ENCODE measurements at regions not wholly inside any gene's neighbourhood (a gene's known extent, or its start where the extent isn't known, plus 50 kb on each side); places are given as distances from the start of the nearest gene placed in this dataset.

- Histone ChIP-seq H3K27ac (ENCODE audit: extremely low read depth, low read depth, low read length) (no peak overlapping the region), H3K4me3 (ENCODE audit: low read depth, low read length) (no peak overlapping the region), H3K4me1 (ENCODE audit: control insufficient read depth, insufficient read depth, low read length) (no peaks in the 10 kb centered on the region), H3K9me3 (ENCODE audit: control insufficient read depth, insufficient read depth, low read depth, low read length) (no peaks in the 10 kb centered on the region), H3K36me3 (ENCODE audit: control insufficient read depth in 2 of 2, insufficient read depth in 1 of 2, low read length in 2 of 2) (no peaks in the 10 kb centered on the region)
- TF ChIP-seq ZNF449 (tag by site-specific recombination; IDR thresholded peaks at IDR 0.05), result no peak
- TF ChIP-seq ZNF621 (tag by site-specific recombination; IDR thresholded peaks at IDR 0.05), result no peak
- no peak for TF ChIP-seq ZBTB1 (tag by site-specific recombination; IDR thresholded peaks at IDR 0.05)
- no peak for TF ChIP-seq ZNF121 (tag by site-specific recombination; IDR thresholded peaks at IDR 0.05)
- no peak for TF ChIP-seq BCL11A (tag by site-specific recombination; IDR thresholded peaks at IDR 0.05; ENCODE audit: low read depth)
- no peak for TF ChIP-seq ZNF239 (tag by site-specific recombination; IDR thresholded peaks at IDR 0.05)
- no peak for TF ChIP-seq ELK4 (IDR thresholded peaks at IDR 0.05; ENCODE audit: borderline replicate concordance, low read depth, low read length)
- no peak for TF ChIP-seq ZBTB17 (tag by site-specific recombination; IDR thresholded peaks at IDR 0.05)
- no peak for TF ChIP-seq ZNF791 (tag by site-specific recombination; IDR thresholded peaks at IDR 0.05)
- TF ChIP-seq CTCF (tag by site-specific recombination; IDR thresholded peaks at IDR 0.05), result no peak
- TF ChIP-seq ZNF292 (tag by site-specific recombination; IDR thresholded peaks at IDR 0.05; ENCODE audit: borderline replicate concordance, low read depth), result no peak
- no peak for TF ChIP-seq ZNF350 (tag by site-specific recombination; IDR thresholded peaks at IDR 0.05)
- CTCF ChIA-PET, result no interaction called here
- POLR2A ChIA-PET, result no interaction called here
These were observed 107.8 kb upstream of the LRATD1 start for GRCh38 chr2:14524803-14525080.

GRCh38 chr2:14530506-14530905, 102.0 kb upstream of the LRATD1 start:
- no peak overlapping the region for H3K27ac ChIP-seq (ENCODE audit: extremely low read depth, low read depth, low read length)
- H3K4me1 ChIP-seq (ENCODE audit: control insufficient read depth, insufficient read depth, low read length), result no peaks in the 10 kb centered on the region
- POLR2A ChIA-PET, result no interaction called here
- no peak overlapping the region for H3K4me3 ChIP-seq (ENCODE audit: low read depth, low read length)
- no peaks in the 10 kb centered on the region for H3K36me3 ChIP-seq (ENCODE audit: control insufficient read depth in 2 of 2, insufficient read depth in 1 of 2, low read length in 2 of 2)
- CTCF ChIA-PET, result no interaction called here
- H3K9me3 ChIP-seq (ENCODE audit: control insufficient read depth, insufficient read depth, low read depth, low read length), result no peaks in the 10 kb centered on the region
- TF ChIP-seq ZNF830 (tag by site-specific recombination; IDR thresholded peaks at IDR 0.05; ENCODE audit: low read depth) (no peak), ZNF26 (tag by site-specific recombination; IDR thresholded peaks at IDR 0.05) (no peak), SP7 (tag by site-specific recombination; IDR thresholded peaks at IDR 0.05) (no peak), ZBTB49 (tag by site-specific recombination; IDR thresholded peaks at IDR 0.05; ENCODE audit: low read depth) (no peak), ZNF174 (tag by site-specific recombination; IDR thresholded peaks at IDR 0.05) (no peak), ZSCAN30 (tag by site-specific recombination; IDR thresholded peaks at IDR 0.05) (no peak), ZNF48 (tag by site-specific recombination; IDR thresholded peaks at IDR 0.05) (no peak), ZNF777 (tag by site-specific recombination; IDR thresholded peaks at IDR 0.05; ENCODE audit: borderline replicate concordance) (no peak), ZNF544 (tag by site-specific recombination; IDR thresholded peaks at IDR 0.05) (no peak), ZNF311 (tag by site-specific recombination; IDR thresholded peaks at IDR 0.05; ENCODE audit: borderline replicate concordance) (no peak), ZNF792 (tag by site-specific recombination; IDR thresholded peaks at IDR 0.05) (no peak), ZBTB11 (tag by site-specific recombination; conservative IDR thresholded peaks at IDR 0.05; ENCODE audit: low read depth) (no peak)
